Neural cell (in vitro differentiated cells): ENCODE measurements at regions not wholly inside any gene's neighbourhood (a gene's known extent, or its start where the extent isn't known, plus 50 kb on each side); places are given as distances from the start of the nearest gene placed in this dataset.

Experiments
- H2AFZ ChIP-seq: fragments of 200-600, 300-800 bp; sonication (generic), shearing (Covaris generic); 2 replicates; pipeline ENCODE4 v1.6.0; 2014; ENCODE audit warnings: low read depth, mild to moderate bottlenecking, antibody characterized with exemption, low read length, moderate library complexity
- H3F3A ChIP-seq: fragments of 200-600 bp; shearing (Covaris generic); 2 replicates; pipeline ENCODE4 v1.6.1; 2016; ENCODE audit warnings: mild to moderate bottlenecking, moderate library complexity, mixed read lengths, antibody characterized with exemption, low read length; ENCODE audit not compliant: insufficient read depth, poor library complexity, severe bottlenecking
- H3K27ac ChIP-seq: fragments of 200-600, 300-800 bp; sonication (generic), shearing (Covaris generic); 2 replicates; pipeline ENCODE4 v1.5.1; 2014; ENCODE audit warnings: mild to moderate bottlenecking, low read length, moderate library complexity
- H3K27me3 ChIP-seq: fragments of 300-800, 200-600 bp; sonication (generic), shearing (Covaris generic); 2 replicates; pipeline ENCODE4 v1.6.0; 2014; ENCODE audit warnings: mild to moderate bottlenecking, low read depth, low read length, moderate library complexity; ENCODE audit not compliant: insufficient read depth
- H3K36me3 ChIP-seq: fragments of 300-800, 200-600 bp; sonication (generic), shearing (Covaris generic); 2 replicates; pipeline ENCODE4 v1.5.1; 2014; ENCODE audit warnings: mild to moderate bottlenecking, antibody characterized with exemption, low read length, moderate library complexity; ENCODE audit not compliant: insufficient read depth
- H3K4me2 ChIP-seq: fragments of 300-800, 200-600 bp; sonication (generic), shearing (Covaris generic); 2 replicates; pipeline ENCODE4 v1.6.0; 2014; ENCODE audit warnings: mild to moderate bottlenecking, low read length
- H3K4me3 ChIP-seq: fragments of 300-800, 200-600 bp; sonication (generic), shearing (Covaris generic); 2 replicates; pipeline ENCODE4 v1.5.1; 2014; ENCODE audit warnings: mild to moderate bottlenecking, low read length, moderate library complexity
- H3K79me2 ChIP-seq: fragments of 200-600 bp; shearing (Covaris generic); replicated peaks from 2 replicates; pipeline ENCODE4 v1.6.0; 2014; ENCODE audit warnings: mild to moderate bottlenecking, low read length, moderate library complexity; ENCODE audit not compliant: insufficient read depth
- H3K9ac ChIP-seq: fragments of 300-800, 200-600 bp; sonication (generic), shearing (Covaris generic); 2 replicates; pipeline ENCODE4 v1.6.1; 2016; ENCODE audit warnings: mild to moderate bottlenecking, low read length, mixed read lengths
- H3K9me2 ChIP-seq: fragments of 200-600 bp; shearing (Covaris generic); 2 replicates; pipeline ENCODE4 v1.6.1; 2016; ENCODE audit warnings: mild to moderate bottlenecking, low read length, mixed read lengths; ENCODE audit not compliant: insufficient read depth
- H3K9me3 ChIP-seq: fragments of 200-600, 300-800 bp; sonication (generic), shearing (Covaris generic); 2 replicates; pipeline ENCODE4 v1.6.1; 2016; ENCODE audit warnings: mild to moderate bottlenecking, mixed run types, low read length, moderate library complexity, mixed read lengths
- H4K20me1 ChIP-seq: fragments of 200-600 bp; shearing (Covaris generic); 2 replicates; pipeline ENCODE4 v1.6.1; 2016; ENCODE audit warnings: mild to moderate bottlenecking, mixed run types; ENCODE audit not compliant: insufficient read depth
- CTCF ChIP-seq: fragments of 450-650 bp; IDR thresholded peaks from 2 replicates; pipeline ENCODE4 v1.5.1; 2014; ENCODE audit warnings: antibody characterized with exemption, mild to moderate bottlenecking, moderate library complexity; ENCODE audit not compliant: poor library complexity, severe bottlenecking
- EP300 ChIP-seq: fragments of 450-650 bp; conservative IDR thresholded peaks from 2 replicates; pipeline ENCODE4 v1.6.1; 2014; ENCODE audit warnings: antibody characterized with exemption, mild to moderate bottlenecking, moderate library complexity; ENCODE audit not compliant: poor library complexity, severe bottlenecking
- EZH2 ChIP-seq: fragments of 200-600, 300-800 bp; shearing (Covaris generic), sonication (generic); IDR thresholded peaks from 2 replicates; pipeline ENCODE4 v1.6.1; 2014; ENCODE audit warnings: antibody characterized with exemption, low read length, borderline replicate concordance, mild to moderate bottlenecking; ENCODE audit not compliant: insufficient read depth, poor library complexity, severe bottlenecking
- MXI1 ChIP-seq: fragments of 450-650 bp; conservative IDR thresholded peaks from 2 replicates; pipeline ENCODE4 v1.6.1; 2014; ENCODE audit warnings: antibody characterized with exemption, mild to moderate bottlenecking; ENCODE audit not compliant: poor library complexity, severe bottlenecking
- POLR2AphosphoS5 ChIP-seq: IDR thresholded peaks from 2 replicates; pipeline ENCODE4 v1.6.1; 2012
- RAD21 ChIP-seq: fragments of 450-650 bp; conservative IDR thresholded peaks from 2 replicates; pipeline ENCODE4 v1.6.1; 2014; ENCODE audit warnings: antibody characterized with exemption, mild to moderate bottlenecking, moderate library complexity
- REST ChIP-seq: IDR thresholded peaks from 2 replicates; pipeline ENCODE4 v1.6.1; 2012; ENCODE audit warnings: borderline replicate concordance
- SMC3 ChIP-seq: fragments of 450-650 bp; conservative IDR thresholded peaks from 2 replicates; pipeline ENCODE4 v1.6.1; 2014; ENCODE audit warnings: antibody characterized with exemption, mild to moderate bottlenecking, moderate library complexity; ENCODE audit not compliant: poor library complexity
- TAF1 ChIP-seq: IDR thresholded peaks from 2 replicates; pipeline ENCODE4 v1.6.1; 2012; ENCODE audit warnings: low read depth

GRCh38 chr3:116896116-116896515 is 186.5 kb downstream of the TUSC7 start:
- Histone ChIP-seq H3F3A (no peaks in the 10 kb centered on the region), H3K4me2 (no peak overlapping the region), H4K20me1 (no peaks in the 10 kb centered on the region), H3K27ac (no peak overlapping the region), H3K9ac (no peak overlapping the region), H3K4me3 (no peak overlapping the region), H3K9me2 (no peaks in the 10 kb centered on the region), H2AFZ (no peak overlapping the region), H3K9me3 (no peaks in the 10 kb centered on the region), H3K79me2 (no peaks in the 10 kb centered on the region), H3K27me3 (no peaks in the 10 kb centered on the region), H3K36me3 (no peaks in the 10 kb centered on the region)
- no peak for TF ChIP-seq MXI1
- no peak for TF ChIP-seq EZH2
- no peak for TF ChIP-seq EP300
- no peak for TF ChIP-seq TAF1
- TF ChIP-seq RAD21: no peak
- TF ChIP-seq CTCF: no peak
- TF ChIP-seq REST: no peak
- no peak for TF ChIP-seq SMC3
- no peak for TF ChIP-seq POLR2AphosphoS5

GRCh38 chr3:116897382-116897781 is 187.8 kb downstream of the TUSC7 start:
- no peaks in the 10 kb centered on the region for H3K79me2 ChIP-seq

More at GRCh38 chr3:116897382-116897781, 187.8 kb downstream of the TUSC7 start:
- Histone ChIP-seq H3F3A (no peaks in the 10 kb centered on the region), H3K4me3 (no peak overlapping the region), H2AFZ (no peak overlapping the region), H3K36me3 (no peaks in the 10 kb centered on the region), H3K27me3 (no peaks in the 10 kb centered on the region), H3K9me2 (no peaks in the 10 kb centered on the region), H3K4me2 (no peak overlapping the region), H3K9ac (no peak overlapping the region), H4K20me1 (no peaks in the 10 kb centered on the region), H3K27ac (no peak overlapping the region), H3K9me3 (no peaks in the 10 kb centered on the region)
- no peak for TF ChIP-seq EP300
- no peak for TF ChIP-seq POLR2AphosphoS5
- no peak for TF ChIP-seq REST
- TF ChIP-seq MXI1: no peak
- no peak for TF ChIP-seq TAF1
- no peak for TF ChIP-seq CTCF
- TF ChIP-seq SMC3: no peak
- no peak for TF ChIP-seq RAD21
- no peak for TF ChIP-seq EZH2
